ENCODE measurements at regions not wholly inside any gene's neighbourhood (a gene's known extent, or its start where the extent isn't known, plus 50 kb on each side); places are given as distances from the start of the nearest gene placed in this dataset.

GRCh38 chr6:17047889-17048288 lies 54.0 kb upstream of the STMND1 start:
- Histone ChIP-seq H3K36me3 (ENCODE audit: insufficient read depth) (no peaks in the 10 kb centered on the region), H3K27ac (ENCODE audit: low read depth) (no peak overlapping the region), H3K4me3 (ENCODE audit: low read depth, low read length) (no peak overlapping the region), H3K4me1 (ENCODE audit: insufficient read depth) (no peaks in the 10 kb centered on the region)
- no peak for DNase-seq (ENCODE audit: extremely low spot score)
- WGBS: 91% methylated on average over 5 of the region's 5 CpGs

GRCh38 chr6:17045581-17046322 lies 56.1 kb upstream of the STMND1 start:
- Histone ChIP-seq H3K27ac (ENCODE audit: low read depth) (no peak overlapping the region), H3K4me1 (ENCODE audit: insufficient read depth) (no peaks in the 10 kb centered on the region), H3K36me3 (ENCODE audit: insufficient read depth) (no peaks in the 10 kb centered on the region), H3K4me3 (ENCODE audit: low read depth, low read length) (no peak overlapping the region)
- 37% methylated on average over 4 of the region's 4 CpGs for WGBS
- DNase-seq (ENCODE audit: extremely low spot score): no peak

- H3K4me1 ChIP-seq (ENCODE audit: insufficient read depth): no peaks in the 10 kb centered on the region
- DNase-seq (ENCODE audit: extremely low spot score): no peak
- H3K27ac ChIP-seq (ENCODE audit: low read depth): no peak overlapping the region
- no peak overlapping the region for H3K4me3 ChIP-seq (ENCODE audit: low read depth, low read length)
- H3K36me3 ChIP-seq (ENCODE audit: insufficient read depth): no peaks in the 10 kb centered on the region
- 51% methylated on average over 1 of the region's 1 CpG for WGBS
Measured at GRCh38 chr6:17043148-17043522, 58.7 kb upstream of the STMND1 start.

- DNase-seq (ENCODE audit: extremely low spot score): no peak
- WGBS: 3% methylated on average over 5 of the region's 5 CpGs
- Histone ChIP-seq H3K4me3 (ENCODE audit: low read depth, low read length) (no peak overlapping the region), H3K4me1 (ENCODE audit: insufficient read depth) (no peaks in the 10 kb centered on the region), H3K27ac (ENCODE audit: low read depth) (no peak overlapping the region), H3K36me3 (ENCODE audit: insufficient read depth) (no peaks in the 10 kb centered on the region)
Measured at GRCh38 chr6:17042422-17043147, 59.3 kb upstream of the STMND1 start.

- DNase-seq (ENCODE audit: extremely low spot score): no peak
- H3K27ac ChIP-seq (ENCODE audit: low read depth): no peak overlapping the region
- WGBS: 88% methylated on average over 4 of the region's 4 CpGs
- no peak overlapping the region for H3K4me3 ChIP-seq (ENCODE audit: low read depth, low read length)
- no peaks in the 10 kb centered on the region for H3K36me3 ChIP-seq (ENCODE audit: insufficient read depth)
- H3K4me1 ChIP-seq (ENCODE audit: insufficient read depth): no peaks in the 10 kb centered on the region
Measured at GRCh38 chr6:17039266-17039665, 62.6 kb upstream of the STMND1 start.

- Histone ChIP-seq H3K4me1 (ENCODE audit: insufficient read depth) (no peaks in the 10 kb centered on the region), H3K27ac (ENCODE audit: low read depth) (no peak overlapping the region), H3K4me3 (ENCODE audit: low read depth, low read length) (no peak overlapping the region), H3K36me3 (ENCODE audit: insufficient read depth) (no peaks in the 10 kb centered on the region)
- no peak for DNase-seq (ENCODE audit: extremely low spot score)
- WGBS: 68% methylated on average over 2 of the region's 2 CpGs
Measured at GRCh38 chr6:17038316-17038715, 63.5 kb upstream of the STMND1 start.

DNA sequence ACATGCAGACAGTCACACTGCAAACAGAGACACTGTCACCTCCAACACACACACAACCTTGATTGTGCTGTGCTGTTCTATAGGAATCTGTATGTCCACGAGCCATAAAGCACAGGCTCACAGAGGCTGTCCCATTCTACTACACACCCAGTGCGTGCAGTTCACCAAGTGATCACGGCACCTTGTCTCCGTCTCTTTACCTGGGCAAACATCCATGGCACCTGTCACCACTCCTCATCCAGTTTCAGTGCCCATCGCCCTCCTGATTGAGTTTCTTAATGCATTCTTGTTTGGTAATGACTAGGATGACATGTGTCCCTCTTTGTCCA lies 65.8 kb upstream of the STMND1 start:
- H3K27ac ChIP-seq (ENCODE audit: low read depth): no peak overlapping the region
- H3K36me3 ChIP-seq (ENCODE audit: insufficient read depth): no peaks in the 10 kb centered on the region
- H3K4me3 ChIP-seq (ENCODE audit: low read depth, low read length): no peak overlapping the region
- DNase-seq (ENCODE audit: extremely low spot score): no peak
- no peaks in the 10 kb centered on the region for H3K4me1 ChIP-seq (ENCODE audit: insufficient read depth)
- WGBS: 93% methylated on average over 5 of the region's 5 CpGs

GRCh38 chr6:17035257-17036064 lies 66.4 kb upstream of the STMND1 start:
- no peak overlapping the region for H3K27ac ChIP-seq (ENCODE audit: low read depth)
- H3K36me3 ChIP-seq (ENCODE audit: insufficient read depth): no peaks in the 10 kb centered on the region
- no peak for DNase-seq (ENCODE audit: extremely low spot score)
- H3K4me3 ChIP-seq (ENCODE audit: low read depth, low read length): no peak overlapping the region
- WGBS: 78% methylated on average over 8 of the region's 8 CpGs
- no peaks in the 10 kb centered on the region for H3K4me1 ChIP-seq (ENCODE audit: insufficient read depth)

GRCh38 chr6:17033746-17034145 lies 68.1 kb upstream of the STMND1 start:
- Histone ChIP-seq H3K4me3 (ENCODE audit: low read depth, low read length) (no peak overlapping the region), H3K27ac (ENCODE audit: low read depth) (no peak overlapping the region)

GRCh38 chr6:17032988-17033634 lies 68.7 kb upstream of the STMND1 start:
- Histone ChIP-seq H3K4me1 (ENCODE audit: insufficient read depth) (no peaks in the 10 kb centered on the region), H3K4me3 (ENCODE audit: low read depth, low read length) (no peak overlapping the region), H3K36me3 (ENCODE audit: insufficient read depth) (no peaks in the 10 kb centered on the region), H3K27ac (ENCODE audit: low read depth) (no peak overlapping the region)
- peak; percentile 84 for DNase-seq (ENCODE audit: extremely low spot score)
- WGBS: 14% methylated on average over 12 of the region's 12 CpGs

More at GRCh38 chr6:17033746-17034145, 68.1 kb upstream of the STMND1 start:
- DNase-seq (ENCODE audit: extremely low spot score): no peak
- Histone ChIP-seq H3K36me3 (ENCODE audit: insufficient read depth) (no peaks in the 10 kb centered on the region), H3K4me1 (ENCODE audit: insufficient read depth) (no peaks in the 10 kb centered on the region)
- WGBS: 63% methylated on average over 4 of the region's 4 CpGs

DNA sequence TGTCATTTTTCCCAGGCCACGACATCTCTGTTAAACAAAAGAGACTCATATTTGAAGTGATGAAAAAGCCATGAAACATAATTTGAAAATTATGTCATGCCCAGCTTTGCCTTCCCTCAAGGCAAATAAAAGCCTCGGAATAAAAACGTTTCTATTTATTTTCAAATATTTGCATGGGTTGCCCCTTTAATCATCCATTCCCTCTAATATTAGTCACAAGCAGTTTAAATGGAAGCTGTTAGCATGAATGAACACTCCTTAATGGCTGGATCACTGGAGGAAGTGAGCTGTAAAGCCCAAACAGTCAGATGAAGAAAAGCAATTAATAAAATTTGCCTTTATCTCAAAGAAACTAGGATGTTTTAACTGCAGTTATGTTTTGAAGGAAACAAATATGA lies 69.3 kb upstream of the STMND1 start:
- Histone ChIP-seq H3K4me3 (ENCODE audit: low read depth, low read length) (no peak overlapping the region), H3K4me1 (ENCODE audit: insufficient read depth) (no peaks in the 10 kb centered on the region), H3K36me3 (ENCODE audit: insufficient read depth) (no peaks in the 10 kb centered on the region), H3K27ac (ENCODE audit: low read depth) (no peak overlapping the region)
- 25% methylated on average over 3 of the region's 3 CpGs for WGBS
- no peak for DNase-seq (ENCODE audit: extremely low spot score)

- no peak overlapping the region for H3K4me3 ChIP-seq (ENCODE audit: low read depth, low read length)
- H3K4me1 ChIP-seq (ENCODE audit: insufficient read depth): no peaks in the 10 kb centered on the region
- H3K36me3 ChIP-seq (ENCODE audit: insufficient read depth): no peaks in the 10 kb centered on the region
- DNase-seq (ENCODE audit: extremely low spot score): no peak
- H3K27ac ChIP-seq (ENCODE audit: low read depth): no peak overlapping the region
- WGBS: 74% methylated on average over 19 of the region's 19 CpGs
Measured at GRCh38 chr6:17031961-17032360, 69.9 kb upstream of the STMND1 start.

DNA sequence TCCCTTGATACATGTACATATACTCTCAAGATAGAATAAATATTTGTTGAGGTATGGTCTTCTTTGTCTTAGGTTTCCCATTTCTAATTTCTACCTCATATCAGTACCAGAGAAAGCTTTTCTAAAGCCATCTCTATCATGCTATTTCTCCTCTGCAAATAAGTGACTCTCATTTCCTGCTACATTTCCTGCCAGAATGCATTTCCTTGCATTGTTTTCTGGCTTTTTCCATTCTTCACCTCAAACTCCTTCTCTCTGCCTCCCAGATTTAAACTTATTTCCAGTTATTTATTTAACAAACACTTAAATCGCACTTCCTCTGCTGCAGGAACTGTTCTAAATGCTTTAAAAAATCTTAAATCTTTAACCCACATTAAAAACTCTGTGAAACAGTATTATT lies 74.4 kb upstream of the STMND1 start:
- Histone ChIP-seq H3K27ac (ENCODE audit: low read depth) (no peak overlapping the region), H3K36me3 (ENCODE audit: insufficient read depth) (no peaks in the 10 kb centered on the region), H3K4me1 (ENCODE audit: insufficient read depth) (no peaks in the 10 kb centered on the region), H3K4me3 (ENCODE audit: low read depth, low read length) (no peak overlapping the region)
- WGBS: 86% methylated on average over 1 of the region's 1 CpG
- DNase-seq (ENCODE audit: extremely low spot score): no peak

All from urinary bladder (tissue), 3 donors.